NCI-H82 treated with DMSO at 0.1 percent for 48 hours (cell line): ENCODE measurements at regions not wholly inside any gene's neighbourhood (a gene's known extent, or its start where the extent isn't known, plus 50 kb on each side); places are given as distances from the start of the nearest gene placed in this dataset.

Source experiments
- DNase-seq: peaks from one replicate; lab custom pipeline; 2025; ENCODE audit not compliant: unreplicated experiment; lab: John Stamatoyannopoulos, UW

DNA sequence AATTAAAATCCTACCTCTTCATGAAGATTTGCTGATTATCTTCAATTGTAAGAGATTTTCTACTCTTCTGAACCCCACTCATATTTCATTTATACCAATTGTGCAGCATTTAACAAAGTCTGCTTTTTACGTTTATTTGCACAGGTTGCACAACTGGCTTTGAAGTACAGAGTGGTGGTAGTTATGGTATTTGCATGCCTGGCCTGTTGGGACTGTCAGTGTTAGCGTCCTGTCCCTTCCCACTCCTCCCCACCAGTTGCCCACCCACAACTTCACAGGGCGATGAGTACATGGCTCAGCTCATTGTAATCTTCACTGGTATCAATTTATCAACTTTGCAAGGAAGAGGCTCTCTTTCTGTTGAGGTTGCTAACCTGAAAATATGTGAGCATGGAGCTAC, 372.3 kb downstream of the AASDHPPT start:
- DNase-seq, result no peak

- no peak for DNase-seq
Measured at GRCh38 chr11:106451228-106451922, 373.9 kb downstream of the AASDHPPT start.

DNA sequence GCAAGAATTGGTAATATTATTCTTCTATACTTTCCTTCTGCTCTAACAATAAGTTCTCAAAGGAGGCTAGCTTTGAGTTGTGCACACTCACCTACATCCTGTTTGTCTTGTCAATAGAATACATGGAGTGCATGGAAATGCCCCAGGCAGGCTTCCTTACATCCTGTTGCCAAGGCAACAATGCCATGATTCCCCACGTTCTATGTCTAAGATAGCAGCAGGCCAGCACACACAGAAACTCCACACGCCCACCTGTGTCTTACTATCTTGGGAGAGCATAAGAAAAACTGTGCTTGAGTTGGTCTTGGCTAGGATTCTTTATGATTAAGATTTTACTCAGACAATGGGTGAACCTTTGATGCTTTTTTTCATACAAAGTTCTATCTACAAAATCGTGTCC, 379.2 kb downstream of the AASDHPPT start:
- no peak for DNase-seq

DNA sequence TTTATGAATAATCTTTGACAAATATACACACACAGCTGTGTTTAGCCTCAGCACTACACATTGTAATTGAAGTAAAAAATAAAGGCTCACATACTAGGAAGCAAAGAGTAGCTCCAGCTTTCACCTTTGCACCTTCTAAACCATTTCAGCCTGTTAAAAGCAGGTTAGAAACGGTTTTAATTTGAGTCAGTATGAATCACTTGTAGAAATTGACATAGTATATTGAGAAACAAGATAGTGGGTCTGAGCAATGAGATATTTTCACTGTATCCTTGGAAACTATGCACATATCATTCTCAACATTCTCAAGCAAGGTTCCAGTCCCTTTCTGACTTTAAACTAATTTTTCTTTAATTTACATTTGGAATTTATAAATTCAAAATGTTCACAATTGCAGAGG, 380.3 kb downstream of the AASDHPPT start:
- DNase-seq, result no peak

DNA sequence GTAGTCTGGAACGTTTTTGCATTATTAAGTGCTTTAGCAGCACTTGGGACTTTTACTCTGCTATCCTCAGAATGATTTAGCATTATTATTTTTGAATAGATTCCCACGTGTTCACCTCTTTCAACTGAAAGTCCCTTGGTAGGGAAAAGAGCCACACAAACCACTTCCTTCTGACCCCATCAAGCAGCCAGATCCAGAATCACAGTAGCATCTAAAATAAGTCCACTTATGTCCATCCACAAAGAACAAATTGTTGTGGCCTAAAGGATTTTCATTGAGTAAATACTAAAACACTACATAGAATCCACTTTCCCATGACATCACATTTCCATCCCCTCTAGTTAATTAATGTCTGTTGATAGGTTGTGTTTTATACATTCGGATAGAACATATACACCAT, 381.7 kb downstream of the AASDHPPT start:
- DNase-seq, result no peak

GRCh38 chr11:106461148-106461691, 383.8 kb downstream of the AASDHPPT start:
- DNase-seq, result no peak

DNA sequence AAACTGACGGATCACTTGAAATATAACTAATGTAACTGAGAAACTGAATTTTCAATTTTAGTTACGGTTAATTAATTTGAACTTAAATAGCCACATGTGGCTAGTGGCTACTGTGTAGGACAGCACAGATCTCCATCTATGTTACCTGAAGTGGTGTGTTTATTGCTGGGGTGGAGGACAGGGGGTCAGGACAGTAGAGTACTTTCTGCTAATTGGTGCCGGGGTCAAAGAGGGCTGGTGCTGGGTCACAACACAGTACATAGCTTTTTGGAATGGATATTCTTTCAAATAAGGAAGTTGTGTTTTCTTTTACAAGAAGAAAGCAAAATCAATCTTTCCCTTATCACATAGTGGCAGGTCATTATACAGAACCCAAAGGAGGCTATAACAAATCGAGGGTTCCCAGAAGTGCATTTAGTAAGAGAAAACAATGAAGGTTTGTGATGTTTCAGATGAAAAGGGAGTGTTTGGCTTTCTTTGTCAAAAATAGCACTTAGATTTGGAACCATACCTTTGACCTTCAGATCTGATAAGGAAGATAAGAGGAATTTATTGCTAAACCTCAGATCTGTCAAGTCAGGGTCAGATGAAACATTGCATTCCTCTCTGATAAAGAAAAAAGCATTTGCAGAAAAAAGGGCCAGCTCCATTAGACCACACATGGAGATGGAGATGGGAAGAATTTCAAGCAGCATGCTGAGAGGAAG, 384.5 kb downstream of the AASDHPPT start:
- no peak for DNase-seq

DNA sequence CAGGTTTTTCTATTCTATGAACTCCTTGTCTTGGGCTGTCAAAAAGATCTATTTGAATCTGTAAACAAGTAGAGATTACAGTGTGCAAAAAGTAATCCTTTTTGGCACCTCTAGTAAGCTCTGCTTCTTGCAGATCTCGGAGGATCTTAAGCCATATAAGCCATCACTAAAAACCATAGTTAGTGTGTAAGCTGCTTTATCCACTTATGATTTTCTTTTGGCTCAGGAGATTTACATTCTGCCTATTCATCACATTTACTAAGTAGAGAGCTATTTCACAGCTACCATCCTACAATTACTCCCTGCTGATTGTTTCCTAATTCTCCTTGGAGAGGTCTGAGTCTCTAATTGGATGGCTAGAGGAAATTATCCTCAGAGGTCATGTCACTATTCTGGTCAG, 385.7 kb downstream of the AASDHPPT start:
- peak; percentile 95 for DNase-seq

GRCh38 chr11:106463796-106464201, 386.3 kb downstream of the AASDHPPT start:
- DNase-seq, result no peak

- DNase-seq, result no peak
Measured at GRCh38 chr11:106464728-106465127, 387.3 kb downstream of the AASDHPPT start.

- peak; percentile 71 for DNase-seq
Measured at GRCh38 chr11:106466521-106467080, 389.1 kb downstream of the AASDHPPT start.

- no peak for DNase-seq
Measured at GRCh38 chr11:106467501-106467900, 390.0 kb downstream of the AASDHPPT start.

DNA sequence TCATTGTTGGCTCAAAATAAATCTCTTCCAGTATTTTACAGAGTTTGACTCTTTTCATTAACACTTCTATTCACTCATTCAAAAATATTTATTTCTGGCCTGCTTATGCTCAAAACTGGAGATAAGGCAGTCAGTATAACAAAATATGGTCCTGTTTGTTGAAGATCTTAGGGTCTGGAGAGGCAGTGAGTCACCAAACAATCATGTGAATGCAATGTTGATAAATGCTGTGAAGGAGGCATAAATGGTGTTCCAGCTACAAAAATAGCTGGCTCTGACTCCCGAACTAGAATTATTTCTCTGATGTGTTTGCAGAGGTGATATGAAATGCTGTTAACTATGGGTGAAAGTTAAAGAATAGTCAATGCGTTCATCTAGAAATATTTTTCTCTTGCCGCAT, 390.6 kb downstream of the AASDHPPT start:
- DNase-seq, result no peak

DNA sequence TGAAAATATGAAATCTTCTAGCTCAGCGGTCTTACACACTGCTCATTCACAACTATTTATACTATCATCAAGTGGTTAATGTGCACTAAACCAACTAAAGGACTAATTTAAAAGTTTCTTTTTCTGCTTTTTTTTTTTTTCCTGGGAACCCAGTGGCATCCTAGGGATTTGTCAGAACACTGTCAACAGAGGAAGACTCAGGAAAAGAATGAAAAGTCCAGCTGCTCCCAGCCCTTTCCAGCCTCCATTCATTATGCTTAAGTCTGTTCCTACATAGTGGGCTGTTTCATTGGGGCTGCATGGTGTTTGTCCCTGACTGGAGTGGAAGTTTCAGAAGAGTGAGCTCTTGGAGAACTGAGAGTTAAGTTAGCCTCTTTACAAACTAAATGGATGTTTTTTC, 391.1 kb downstream of the AASDHPPT start:
- DNase-seq, result no peak

DNA sequence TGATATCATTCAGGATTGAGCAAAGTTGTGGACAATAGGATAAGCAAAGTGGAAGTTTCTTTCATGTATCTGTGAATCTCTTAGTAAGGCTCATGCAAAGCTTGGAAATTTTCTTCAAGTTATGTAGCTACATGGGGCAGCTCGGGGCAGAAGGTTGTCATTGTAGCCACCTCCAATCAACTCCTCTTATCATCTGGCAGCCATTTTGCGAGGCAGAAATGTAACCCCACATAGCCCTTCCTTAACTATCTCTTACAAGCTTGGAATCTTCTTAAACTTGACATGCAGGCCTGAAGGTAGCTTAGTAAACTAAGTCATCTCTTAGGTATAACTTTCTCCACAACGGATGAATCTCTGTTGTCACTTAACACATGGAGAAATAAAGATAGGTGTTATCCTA, 392.8 kb downstream of the AASDHPPT start:
- DNase-seq, result no peak

- DNase-seq, result no peak
Measured at GRCh38 chr11:106471276-106471675, 393.8 kb downstream of the AASDHPPT start.

DNA sequence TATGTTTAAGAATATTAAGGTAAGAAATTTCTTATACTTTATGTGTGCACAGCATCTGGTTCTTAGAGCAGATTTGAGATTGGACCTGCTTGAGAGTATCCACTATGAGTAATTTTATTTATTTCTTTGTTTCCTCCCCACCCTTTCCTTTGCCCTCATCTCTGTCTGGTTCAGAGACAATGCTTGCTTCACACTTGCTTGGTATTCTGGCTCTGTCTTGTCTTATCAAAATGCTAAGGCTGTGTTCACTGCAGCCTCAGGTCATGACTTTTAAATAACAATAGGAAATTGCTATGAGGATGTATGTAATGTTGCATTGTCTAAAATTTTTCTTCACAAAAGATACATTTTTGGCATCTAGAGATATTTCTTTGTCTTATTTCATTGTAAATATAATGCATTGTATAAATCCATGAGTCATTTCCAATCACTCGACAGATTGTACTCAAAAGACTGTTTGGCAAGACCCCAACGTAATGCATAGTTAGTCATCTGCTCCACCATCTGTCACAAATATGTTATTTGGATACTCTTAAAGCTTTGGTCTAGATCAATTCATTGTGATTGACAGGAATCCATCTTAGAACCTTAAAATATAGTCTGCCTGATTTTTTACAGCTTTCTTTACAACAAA, 395.7 kb downstream of the AASDHPPT start:
- peak; percentile 87 for DNase-seq

DNA sequence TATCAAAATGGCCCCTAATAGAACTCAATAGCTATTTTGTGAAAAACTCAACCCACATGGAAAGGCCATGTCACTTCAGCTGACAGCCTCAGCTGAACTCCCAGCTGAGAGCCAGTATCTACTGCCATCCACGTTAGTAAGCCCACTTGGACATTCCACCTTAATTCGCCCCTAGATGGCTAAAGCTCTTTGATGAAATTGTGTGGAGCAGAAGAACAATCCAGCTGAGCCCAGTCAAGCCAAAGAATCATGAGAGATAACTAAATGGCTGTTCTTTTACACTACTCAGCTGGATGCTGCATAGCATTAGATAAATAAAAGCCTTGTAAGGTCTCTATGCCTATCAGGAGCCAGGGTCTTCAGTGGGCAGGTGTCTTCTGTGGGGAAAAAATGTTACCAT, 396.8 kb downstream of the AASDHPPT start:
- DNase-seq, result no peak

GRCh38 chr11:106475181-106475580, 397.7 kb downstream of the AASDHPPT start:
- DNase-seq, result no peak

DNA sequence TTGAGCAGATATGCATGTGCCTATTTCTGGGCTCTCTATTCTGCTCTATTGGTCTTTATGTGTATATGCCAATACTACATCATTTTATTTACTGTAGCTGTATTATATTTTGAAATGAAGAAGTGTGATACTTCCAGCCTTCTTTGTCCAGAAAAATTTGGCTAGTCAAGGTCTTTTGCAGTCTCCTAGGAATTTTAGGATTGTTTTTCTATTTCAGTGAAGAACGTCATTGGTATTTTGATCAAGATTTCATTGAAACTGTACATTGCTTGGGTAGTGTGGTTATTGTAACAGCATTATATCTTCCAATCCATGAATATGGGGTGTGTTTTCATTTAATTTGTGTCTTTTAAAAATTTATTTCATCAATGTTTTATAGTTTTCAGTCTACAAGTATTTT, 400.3 kb downstream of the AASDHPPT start:
- no peak for DNase-seq

DNA sequence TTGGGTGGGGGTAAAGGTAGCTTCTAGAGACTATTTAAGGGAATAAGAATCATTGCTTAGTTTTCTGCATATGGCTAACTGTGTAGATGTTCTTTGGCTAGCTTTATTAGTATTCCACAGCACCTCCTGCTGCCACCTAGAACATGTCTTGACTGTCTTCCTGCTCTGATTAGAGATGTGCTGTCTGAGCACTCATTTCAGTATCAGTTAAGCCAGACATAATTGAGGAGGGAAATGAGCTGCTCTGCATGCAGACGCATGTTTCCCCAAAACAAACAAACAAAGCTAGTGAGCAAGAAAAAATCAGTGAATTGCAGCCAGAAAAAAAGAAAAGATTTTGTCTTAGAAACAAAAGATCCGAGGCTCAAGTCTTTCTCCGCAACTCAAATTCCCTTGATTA, 402.2 kb downstream of the AASDHPPT start:
- DNase-seq, result no peak
